ENCODE measurements at regions not wholly inside any gene's neighbourhood (a gene's known extent, or its start where the extent isn't known, plus 50 kb on each side); places are given as distances from the start of the nearest gene placed in this dataset.
A peak's percentile ranks its signal among the peaks of the same experiment; 100 is the strongest.

DNA sequence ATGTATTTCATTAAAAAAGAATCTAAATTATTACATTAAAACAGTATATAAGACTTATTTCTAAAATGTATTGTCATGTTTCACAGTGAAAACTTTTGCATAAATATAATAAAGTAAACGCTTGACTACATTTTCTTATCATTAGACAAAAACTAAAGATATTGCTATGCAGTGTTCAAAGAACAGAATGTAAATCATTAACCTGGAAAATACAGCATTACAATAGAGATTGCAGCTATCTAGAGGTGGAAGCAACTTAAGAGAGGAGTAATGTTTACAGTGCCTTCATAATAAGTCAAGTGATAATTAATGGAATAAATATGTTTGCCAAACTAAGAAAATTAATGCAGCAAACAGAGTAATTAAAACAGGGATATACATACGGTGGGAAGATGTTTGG lies 940.9 kb downstream of the FSTL5 start:
- DNase-seq, result no peak

DNA sequence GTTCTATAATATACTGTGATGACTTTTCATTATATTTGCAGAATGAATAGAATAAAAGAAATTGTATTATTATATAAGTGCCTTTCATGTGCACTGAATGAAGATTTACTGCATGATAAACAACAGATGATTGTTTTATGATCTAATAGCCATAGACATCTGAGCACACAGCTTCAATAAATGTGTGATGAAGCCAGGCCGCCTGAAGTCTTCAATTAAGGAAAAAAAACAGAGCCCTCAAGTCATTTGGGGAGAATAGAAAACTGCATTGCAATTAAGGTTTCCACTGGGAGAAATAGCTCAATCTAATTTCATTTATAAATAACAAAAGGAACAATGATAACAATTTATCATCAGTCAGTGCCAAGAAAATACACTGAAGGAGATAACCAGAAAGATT lies 955.2 kb downstream of the FSTL5 start:
- DNase-seq, result no peak

DNA sequence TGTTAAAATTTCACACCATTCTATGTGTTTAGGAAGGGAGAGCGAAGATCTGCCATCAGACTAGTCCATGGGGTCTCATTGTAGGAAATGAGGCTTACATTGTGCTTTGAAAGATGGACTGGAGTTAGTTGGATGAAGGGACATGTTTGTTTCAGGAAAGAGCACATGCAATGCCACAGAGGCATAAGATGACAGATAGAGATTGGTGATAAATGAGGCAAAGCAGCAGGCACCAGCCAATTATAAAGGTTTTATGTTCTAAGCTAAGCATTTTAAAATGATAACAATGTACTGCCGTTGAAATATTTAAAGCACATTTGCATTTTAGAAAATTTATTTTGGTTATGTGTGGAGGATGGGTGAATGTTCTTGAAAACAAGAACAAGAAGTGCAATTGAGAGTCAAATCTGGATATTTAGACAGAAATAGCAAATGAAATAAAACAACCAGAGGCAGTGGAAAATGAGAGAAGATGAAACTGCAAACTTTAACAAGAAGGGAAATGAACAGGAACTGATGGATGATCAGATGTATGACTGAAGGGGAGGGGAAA lies 957.2 kb downstream of the FSTL5 start:
- no peak for DNase-seq

DNA sequence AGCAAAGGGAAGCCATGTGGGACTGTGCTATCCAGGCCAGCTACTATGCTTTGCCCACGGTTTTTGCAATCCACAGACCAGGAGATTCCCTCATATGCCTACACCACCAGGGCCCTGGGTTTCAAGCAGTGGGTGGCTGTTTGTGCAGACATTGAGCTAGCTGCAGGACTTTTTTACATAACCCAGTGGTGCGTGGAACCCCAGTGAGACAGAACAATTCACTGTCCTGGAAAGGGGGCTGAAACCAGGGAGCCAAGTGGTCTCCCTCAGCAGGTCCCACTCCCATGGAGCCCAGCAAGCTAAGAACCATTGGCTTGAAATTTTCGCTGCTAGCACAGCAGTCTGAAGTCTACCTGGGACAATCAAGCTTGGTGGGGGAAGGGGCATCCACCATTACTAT lies 959.9 kb downstream of the FSTL5 start:
- DNase-seq, result no peak

DNA sequence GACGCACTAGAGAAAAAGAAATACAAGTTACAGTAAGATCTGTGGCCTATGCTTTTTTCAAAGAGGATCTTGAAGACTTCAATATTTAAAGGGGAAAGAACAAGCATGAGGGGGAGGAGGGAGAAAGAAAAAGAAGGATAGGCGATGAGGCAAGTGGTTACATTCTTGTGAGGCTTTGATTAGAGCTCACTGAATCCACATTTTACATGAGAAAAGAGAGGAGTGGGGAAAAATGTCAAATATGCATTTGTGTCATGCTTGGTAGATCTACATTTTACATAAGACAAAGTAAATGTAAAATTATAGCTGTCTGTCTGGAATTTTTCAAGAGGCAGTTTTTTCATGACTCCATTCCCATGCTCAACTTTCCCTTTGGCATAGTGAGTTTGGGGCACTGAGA lies 965.9 kb downstream of the FSTL5 start:
- no peak for DNase-seq

DNA sequence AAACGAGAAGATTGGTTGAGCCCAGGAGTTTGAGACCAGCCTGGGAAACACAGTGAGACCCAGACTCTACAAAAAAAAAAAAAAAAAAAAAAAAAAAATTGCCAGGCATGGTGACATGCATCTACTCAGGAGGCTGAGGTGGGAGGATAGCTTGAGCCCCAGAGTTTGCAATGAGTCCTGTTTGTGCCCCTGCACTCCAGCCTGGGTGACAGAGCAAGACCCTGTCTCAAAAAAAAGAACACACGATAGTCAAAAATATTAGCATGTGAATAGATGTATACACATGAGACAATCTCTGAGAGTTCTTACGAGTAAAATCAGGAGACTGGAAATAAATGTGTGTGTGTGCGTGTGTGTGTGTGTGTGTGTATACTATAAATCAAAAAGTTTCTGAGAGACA lies 966.3 kb downstream of the FSTL5 start:
- no peak for DNase-seq

DNA sequence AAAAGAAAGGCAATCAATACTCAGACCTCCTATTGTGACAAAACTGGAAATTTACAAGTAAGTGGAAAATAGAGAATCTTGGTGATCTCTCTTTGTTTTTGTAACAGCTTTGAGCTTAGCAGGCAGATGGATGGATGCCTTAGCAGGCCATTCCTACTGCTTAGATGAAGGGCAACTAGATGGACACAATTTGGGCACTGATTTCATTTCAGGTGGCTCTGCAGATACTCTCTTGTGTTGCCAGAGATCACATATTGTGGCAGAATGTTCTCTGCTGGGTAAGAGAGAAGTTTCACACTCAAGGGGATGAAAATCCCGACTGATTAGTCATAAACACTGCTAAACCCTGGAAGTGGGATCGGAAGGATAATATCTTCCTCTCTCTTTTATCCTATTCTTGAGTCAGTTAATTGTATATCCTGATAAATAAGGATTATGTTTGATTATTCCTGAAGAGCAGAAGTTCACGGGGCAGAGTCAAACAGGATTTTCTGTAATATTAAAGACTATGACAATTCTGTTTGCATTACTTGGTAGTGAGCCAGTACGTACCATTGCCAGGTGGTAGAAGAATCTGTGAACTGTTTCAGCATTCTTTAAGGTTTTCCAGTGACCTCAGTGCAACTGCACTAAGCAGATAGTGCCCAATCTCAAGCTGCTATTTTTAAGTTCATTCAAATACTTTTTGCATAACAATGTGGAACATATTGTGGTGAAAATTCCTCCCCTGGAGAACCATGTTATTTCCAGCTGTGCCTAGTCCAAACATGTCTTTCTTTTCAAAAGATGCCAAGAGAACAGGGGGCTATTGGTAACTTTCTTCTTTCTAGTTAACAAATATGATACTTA lies 974.3 kb downstream of the FSTL5 start:
- DNase-seq, result peak in 1 of 14 donors; percentile 84

DNA sequence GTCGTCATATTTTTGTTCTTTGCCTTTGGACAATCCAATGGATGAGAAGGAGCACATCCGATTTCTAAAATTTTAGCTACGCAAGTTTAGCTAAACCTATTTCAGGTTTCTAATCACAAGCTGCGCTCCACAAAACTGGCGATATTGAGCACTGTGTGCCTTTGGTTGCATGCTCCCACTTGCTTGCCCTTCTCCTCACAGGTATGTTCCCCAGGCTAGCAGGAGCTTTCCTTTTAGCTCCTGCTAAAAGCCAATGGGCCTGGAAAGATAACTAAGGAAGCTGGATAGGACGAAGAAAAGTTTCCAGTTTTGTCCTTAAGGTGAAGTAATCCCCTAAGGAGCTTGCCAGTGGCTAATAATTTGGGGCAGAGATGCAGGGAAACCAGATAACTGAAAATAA lies 975.2 kb downstream of the FSTL5 start:
- no peak for DNase-seq

DNA sequence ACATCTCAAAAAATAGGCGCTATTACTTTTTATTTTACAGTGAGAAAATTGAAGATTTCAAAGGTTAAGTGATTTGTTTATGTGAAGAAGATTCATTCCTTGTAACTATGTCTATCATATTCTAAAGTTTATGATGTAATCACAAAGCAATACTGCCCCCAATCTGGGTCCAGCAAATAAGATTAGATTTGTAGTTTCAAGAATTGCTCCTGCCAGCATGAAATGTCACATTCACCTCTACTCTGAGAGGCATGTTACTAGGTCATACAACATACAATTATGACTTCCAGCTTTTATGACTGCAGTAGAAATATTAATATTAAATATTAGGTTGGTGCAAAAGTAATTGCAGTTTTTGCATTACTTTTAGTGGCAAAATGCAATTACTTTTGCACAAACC lies 976.2 kb downstream of the FSTL5 start:
- no peak for DNase-seq

DNA sequence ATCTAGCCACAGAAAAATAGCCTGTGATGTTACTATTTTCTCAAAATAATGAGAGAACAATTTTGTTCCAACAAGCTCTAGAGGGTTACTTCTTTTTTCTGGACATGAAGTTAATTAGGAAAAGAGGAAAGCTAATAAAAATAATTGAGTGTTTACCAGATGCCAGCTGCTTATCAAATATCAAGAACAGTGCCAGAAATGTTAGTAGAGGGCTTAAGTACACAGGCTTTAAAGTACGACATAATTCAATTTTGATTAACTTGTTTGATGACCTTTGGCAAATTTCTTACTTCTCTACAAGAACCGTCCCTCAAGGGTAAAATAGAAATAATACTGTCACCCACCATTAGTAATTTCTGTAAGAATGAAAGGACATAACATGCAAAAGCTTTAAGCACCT lies 977.0 kb downstream of the FSTL5 start:
- no peak for DNase-seq

DNA sequence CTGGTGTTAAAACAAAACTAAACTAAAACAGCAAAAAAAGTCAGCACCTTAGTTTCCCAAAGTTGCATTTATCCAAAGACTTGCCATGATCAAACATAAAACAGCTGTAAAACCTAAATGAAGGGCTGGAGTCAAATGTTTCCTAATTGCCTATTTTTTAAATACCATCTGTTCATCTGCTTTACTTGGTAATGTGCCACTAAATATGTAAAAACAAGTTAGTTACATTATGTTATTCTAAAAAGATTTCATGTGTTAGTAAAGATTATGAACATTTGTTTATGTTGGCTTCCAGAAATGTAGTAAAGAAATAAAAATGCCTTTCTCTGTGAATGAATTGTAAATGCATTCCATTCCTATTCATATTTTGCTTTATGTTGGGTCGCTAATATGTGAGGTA lies 977.8 kb downstream of the FSTL5 start:
- DNase-seq, result no peak

DNA sequence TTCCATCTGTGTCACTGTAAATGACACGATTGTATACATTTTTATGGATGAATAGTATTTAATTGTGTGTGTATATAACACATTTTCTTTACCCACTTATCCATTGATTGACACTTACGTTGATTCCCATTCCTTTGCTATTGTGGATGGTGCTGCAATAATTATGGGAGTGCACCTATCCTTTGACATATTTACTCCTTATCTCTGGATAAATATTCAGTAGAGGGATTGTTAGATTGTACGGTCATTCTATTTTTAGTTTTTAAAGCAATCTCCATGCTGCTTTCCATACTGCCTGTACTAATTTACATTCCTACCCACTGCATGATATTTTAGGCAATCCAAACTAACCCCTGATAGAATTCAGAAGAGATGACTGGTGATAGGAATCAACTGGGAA lies 980.1 kb downstream of the FSTL5 start:
- no peak for DNase-seq

DNA sequence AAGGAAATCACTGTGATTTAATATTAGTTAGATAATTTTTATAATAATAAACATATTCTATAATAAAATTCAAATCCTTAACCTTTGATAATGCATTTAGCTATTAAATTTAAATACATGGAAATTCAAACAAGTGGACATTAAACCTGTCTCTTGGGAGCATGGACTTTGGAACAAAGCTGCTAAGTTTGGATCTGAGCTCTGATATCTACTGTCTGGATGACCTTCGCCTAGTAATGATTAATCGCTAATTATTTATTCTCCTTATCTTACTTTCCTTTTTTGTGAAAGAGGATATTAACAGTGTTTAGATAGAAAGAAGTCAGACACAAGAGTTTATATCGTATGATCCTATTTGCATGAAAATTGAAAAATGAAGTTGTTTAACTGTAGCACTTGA lies 980.9 kb downstream of the FSTL5 start:
- DNase-seq, result no peak

DNA sequence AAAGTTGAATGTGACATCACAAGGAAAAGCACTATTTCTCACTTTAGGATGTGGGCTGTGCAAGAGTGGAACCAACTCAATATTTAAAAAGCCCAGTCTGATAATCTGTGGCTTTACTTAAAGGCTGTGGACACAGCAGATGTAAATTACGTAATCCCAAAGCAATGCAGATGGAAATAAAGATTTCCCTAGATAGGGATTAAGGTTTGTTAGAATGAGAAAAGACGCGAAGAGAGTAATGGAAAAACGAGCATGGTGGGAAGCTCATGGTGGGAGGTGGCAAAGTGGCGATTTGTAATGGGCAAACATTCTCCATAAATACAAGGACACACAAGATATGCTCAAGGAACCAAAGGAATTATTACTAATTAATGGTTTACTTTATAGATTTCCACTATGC lies 985.5 kb downstream of the FSTL5 start:
- DNase-seq, result no peak

DNA sequence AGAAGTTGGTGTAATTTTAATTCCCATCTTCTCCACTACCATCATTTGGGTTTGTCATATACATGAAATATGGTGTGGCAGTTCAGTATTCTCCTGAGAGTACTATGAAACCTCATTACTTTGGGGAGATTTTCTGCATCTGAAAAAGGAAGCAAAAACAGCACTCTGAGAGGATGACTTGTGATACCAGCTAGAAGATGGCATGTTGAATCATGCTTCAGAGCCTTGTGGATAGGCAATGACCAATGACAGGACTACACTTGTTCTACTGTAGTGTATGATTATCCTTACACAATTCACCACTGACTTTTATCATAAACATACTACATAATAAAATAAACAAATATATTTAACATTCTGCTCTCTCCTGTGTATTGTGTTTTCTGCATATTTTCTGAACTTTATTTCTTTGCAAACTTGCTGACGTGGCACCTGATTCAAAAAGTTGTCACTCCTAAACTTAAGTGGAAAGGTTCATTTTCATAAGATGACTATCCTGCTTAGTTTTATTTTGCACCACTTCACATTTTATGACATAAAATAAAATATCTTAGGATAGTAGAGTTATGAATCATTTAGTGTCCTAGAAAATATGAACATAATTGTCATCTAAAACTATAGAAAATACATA lies 991.3 kb downstream of the FSTL5 start:
- no peak for DNase-seq

DNA sequence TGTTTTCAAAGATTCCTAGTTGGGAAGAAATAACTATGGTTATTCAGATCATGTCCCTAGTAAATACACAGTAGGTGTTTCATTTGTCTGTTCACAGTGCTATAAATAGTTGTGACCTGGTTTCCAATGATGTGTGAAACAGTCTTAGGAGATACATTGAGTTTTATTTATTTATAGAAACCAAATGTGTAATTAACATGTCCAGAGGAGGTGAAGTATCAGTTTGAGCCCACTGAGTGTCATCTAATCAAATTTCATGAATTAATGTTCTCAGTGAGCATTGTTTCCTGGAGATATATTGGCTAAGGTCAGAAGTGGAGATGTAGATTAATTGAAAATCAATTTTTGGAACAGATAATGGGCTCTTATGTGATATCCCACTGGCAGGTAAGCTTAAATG lies 996.3 kb downstream of the FSTL5 start:
- peak in 1 of 14 donors; percentile 12 for DNase-seq

DNA sequence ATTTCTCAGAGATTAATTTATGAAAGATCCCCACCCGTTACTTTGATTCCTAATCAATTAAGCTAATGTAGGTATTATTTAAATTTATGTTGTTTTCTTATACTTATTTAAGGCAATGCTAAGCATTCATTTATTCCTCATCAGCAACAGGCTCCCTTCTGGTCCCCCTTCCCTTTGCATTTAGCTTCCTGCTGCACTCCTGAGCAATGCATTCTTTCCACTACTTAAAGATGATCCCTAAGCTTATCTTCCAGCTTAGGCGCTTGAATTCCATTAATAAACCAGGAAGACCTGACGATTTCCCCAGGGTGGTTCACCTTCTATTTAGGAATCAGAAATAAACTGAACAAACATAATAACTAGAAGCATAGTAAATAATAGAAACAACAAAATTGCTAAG lies 1003.1 kb downstream of the FSTL5 start:
- DNase-seq, result no peak

DNA sequence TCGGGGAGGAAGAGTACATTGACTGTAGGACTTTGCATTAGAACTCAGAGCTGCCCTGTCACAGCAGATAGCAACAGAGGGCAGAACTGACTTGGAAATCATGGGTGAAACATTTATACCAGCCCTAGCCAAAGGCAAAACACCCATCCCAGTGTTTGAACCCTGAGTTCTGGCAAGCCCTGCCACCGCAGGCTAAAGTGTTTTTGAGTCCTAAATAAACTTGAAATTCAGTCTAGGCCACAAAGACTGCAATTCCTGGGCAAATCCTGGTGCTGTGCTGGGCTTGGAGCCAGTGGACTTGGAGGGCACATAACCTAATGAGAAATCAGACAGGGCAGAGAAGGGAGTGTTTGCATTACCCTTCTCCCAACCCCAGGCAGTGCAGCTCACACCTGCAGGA lies 1015.7 kb downstream of the FSTL5 start:
- DNase-seq, result peak in 1 of 14 donors; percentile 2

DNA sequence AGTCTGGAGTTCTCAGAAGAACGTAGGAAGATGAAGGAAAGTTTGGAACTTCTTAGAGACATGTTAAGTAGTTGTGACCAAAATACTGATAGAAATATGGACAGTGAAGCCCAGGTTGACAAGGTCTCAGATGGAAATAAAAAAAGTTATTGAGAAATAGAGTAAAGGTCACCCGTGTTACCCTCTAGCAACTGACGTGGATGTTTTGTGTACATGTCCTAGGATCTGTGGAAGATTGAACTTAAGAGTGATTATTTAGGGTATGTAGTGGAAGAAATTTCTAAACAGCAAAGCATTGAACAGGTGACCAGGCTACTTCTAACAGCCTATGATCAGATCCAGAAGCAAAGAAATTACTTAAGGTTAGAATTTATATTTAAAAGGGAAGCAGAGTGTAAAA lies 1020.4 kb downstream of the FSTL5 start:
- DNase-seq, result no peak

DNA sequence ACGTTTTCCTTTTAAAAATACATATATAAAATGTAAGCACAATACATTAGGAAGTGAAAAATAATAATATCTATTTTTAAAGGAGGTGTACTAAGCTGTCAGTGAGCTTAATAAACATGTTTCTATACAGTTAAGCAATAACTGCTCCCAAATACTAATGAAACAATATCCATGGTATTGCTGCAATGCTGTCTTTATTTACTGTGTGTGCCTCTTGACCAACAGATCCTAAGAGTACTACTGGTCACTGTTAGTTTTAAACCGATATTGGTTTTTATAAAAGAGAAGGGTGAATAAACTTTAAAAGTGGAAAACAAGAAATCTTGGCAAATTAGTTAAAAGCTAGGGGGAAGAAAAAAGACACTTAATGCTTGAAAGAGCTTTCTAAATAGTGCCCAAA lies 1029.0 kb downstream of the FSTL5 start:
- DNase-seq, result no peak

DNA sequence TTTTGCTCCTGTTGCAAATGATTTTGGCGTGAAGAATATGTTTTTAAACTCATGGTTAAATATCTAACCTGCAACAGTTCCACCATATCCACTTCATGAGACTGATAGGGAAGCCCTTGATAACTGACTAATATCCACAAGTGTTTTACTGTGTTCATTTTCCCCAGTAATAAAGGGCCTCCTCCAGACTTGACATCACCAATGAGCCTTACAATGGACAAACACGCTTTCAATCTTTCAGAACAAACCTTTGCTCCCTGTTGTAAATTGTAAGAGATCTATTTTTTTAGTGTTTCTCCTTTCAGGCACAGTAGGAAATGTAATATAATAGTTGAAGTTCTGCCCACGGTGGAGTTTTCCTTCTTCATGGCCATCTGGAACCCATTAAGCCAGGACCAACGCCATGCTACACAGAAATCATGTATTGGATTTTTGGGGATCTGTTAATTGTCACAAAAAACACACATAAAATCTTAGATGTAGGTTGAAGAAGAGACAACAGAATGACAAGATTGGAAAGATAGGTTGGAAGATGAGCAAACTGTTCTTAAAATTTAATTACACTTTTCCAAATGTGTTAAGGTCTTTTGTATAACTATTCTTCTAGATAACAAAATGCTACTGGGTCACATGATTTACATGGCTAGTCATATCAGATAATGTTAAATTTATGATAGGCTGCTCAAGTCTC lies 1030.1 kb downstream of the FSTL5 start:
- no peak for DNase-seq

DNA sequence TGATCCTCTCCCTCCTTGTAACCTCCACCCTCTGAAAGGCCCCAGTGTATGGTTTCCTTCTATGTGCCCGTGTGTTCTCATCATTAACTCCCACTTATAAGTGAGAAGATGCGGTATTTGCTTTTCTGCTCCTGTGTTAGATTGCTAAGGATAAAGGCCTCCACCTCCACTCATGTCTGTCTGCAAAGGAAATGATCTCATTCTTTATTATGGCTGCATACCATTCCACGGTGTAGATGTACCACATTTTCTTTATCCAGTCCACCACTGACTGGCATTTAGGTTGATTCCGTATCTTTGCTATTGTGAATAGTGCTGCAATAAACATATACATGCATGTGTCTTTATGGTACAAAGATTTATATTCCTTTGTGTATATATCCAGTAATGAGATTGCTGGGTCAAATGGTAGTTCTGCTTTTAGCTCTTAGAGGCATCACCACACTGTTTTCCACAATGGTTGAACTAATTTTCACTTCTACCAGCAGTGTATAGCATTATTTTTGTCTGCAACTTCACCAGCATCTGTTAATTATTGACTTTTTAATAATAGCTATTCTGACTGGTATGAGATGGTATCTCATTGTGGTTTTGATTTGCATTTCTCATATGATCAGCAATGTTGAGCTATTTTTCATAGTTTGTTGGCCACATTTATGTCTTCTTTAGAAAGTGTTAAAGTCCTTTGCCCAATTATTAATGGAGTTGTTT lies 1030.9 kb downstream of the FSTL5 start:
- no peak for DNase-seq

DNA sequence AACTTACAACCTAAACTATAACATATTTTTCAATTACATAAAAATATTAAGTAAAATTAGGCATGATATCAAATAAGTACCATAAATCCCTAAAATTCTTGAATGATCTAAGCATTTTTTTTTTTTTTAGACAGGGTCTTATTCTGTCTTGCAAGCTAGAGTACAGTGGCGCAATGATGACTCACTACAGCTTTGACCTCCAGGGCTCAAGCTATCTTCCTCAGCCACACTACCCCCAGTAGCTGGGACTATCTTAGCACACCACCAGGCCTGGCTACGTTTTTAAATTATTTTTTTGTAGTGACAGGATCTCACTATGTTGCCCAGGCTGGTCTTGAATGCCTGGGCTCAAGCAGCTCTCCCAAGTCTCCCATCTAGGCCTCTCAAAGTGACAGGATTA lies 1042.3 kb downstream of the FSTL5 start:
- no peak for DNase-seq

Measured in C1 segment of cervical spinal cord (tissue), 14 donors.